Lower leg skin (tissue), 4 donors: ENCODE measurements at regions not wholly inside any gene's neighbourhood (a gene's known extent, or its start where the extent isn't known, plus 50 kb on each side); places are given as distances from the start of the nearest gene placed in this dataset.
"Not testable (repeated sequence)": the region's sequence is repeated elsewhere in the genome, so short reads cannot be mapped to it uniquely, and the experiment has no call there.

Experiments
- DNase-seq, 2 donors: peaks; one replicate each; pipeline ENCODE4 v3.0.0-alpha.2; 2019; ENCODE audit warnings: low spot score in 2 of 2
- H3K4me3 ChIP-seq: fragments of 200-600 bp; sonication (generic); 2 replicates; pipeline ENCODE4 v1.5.1; 2017; ENCODE audit warnings: mild to moderate bottlenecking, low read depth; ENCODE audit not compliant: poor library complexity, severe bottlenecking
- CTCF ChIP-seq, 3 donors: fragments of 450-650 bp; IDR thresholded peaks; one replicate each; pipeline ENCODE4 v1.5.1; 2016; ENCODE audit warnings: antibody characterized with exemption in 3 of 3, mild to moderate bottlenecking in 3 of 3, moderate library complexity in 2 of 3
- POLR2A ChIP-seq, 2 donors: fragments of 450-650 bp; IDR thresholded peaks; one replicate each; pipeline ENCODE4 v1.6.1; 2016 to 2017; ENCODE audit warnings: antibody characterized with exemption in 2 of 2, mild to moderate bottlenecking in 1 of 2, moderate library complexity in 1 of 2
- WGBS, 2 donors: methylation state at CpG; one replicate each; pipeline ENCODE4 v1.1.5; 2018; 5-methylcytosine and 5-hydroxymethylcytosine counted together
- intact Hi-C: fragments of 100-400 bp; cut with DNase I; formaldehyde crosslinking; loops from one replicate; pipeline ENCODE4 v1.15.0; 2023; ENCODE audit warnings: low total_unique reads

- 40 to 50% methylated on average over 3 of the region's 3 CpGs for WGBS, 2 donors
These were observed 225.4 kb upstream of the PDE3A start for GRCh38 chr12:20142956-20143355.

GRCh38 chr12:20144341-20144740 lies 224.0 kb upstream of the PDE3A start:
- TF ChIP-seq POLR2A (IDR thresholded peaks at IDR 0.05) = no peak
- TF ChIP-seq CTCF (IDR thresholded peaks at IDR 0.05) = no peak
- DNase-seq = no peak
- intact Hi-C loops = no loop called here
- H3K4me3 ChIP-seq = no peak overlapping the region
- 55 to 69% methylated on average over 3 of the region's 3 CpGs for WGBS, 2 donors

More at GRCh38 chr12:20142956-20143355, 225.4 kb upstream of the PDE3A start:
- H3K4me3 ChIP-seq = no peak overlapping the region
- DNase-seq = no peak
- no peak for TF ChIP-seq POLR2A (IDR thresholded peaks at IDR 0.05)
- TF ChIP-seq CTCF (IDR thresholded peaks at IDR 0.05) = no peak
- intact Hi-C loops = no loop called here

GRCh38 chr12:20148241-20148640 lies 220.1 kb upstream of the PDE3A start:
- intact Hi-C loops = no loop called here
- WGBS, 2 donors = 75 to 76% methylated on average over 1 of the region's 1 CpG
- no peak for DNase-seq
- TF ChIP-seq POLR2A (IDR thresholded peaks at IDR 0.05) (no peak), CTCF (IDR thresholded peaks at IDR 0.05) (no peak)
- no peak overlapping the region for H3K4me3 ChIP-seq

- no peak for TF ChIP-seq CTCF (IDR thresholded peaks at IDR 0.05)
- no peak for TF ChIP-seq POLR2A (IDR thresholded peaks at IDR 0.05)
- WGBS, 2 donors = 59 to 62% methylated on average over 6 of the region's 6 CpGs
- H3K4me3 ChIP-seq = no peak overlapping the region
- DNase-seq = no peak
- intact Hi-C loops = no loop called here
These were observed 217.4 kb upstream of the PDE3A start for GRCh38 chr12:20150835-20151422.

- no peak for TF ChIP-seq POLR2A (IDR thresholded peaks at IDR 0.05)
- TF ChIP-seq CTCF (IDR thresholded peaks at IDR 0.05) = no peak
- no peak overlapping the region for H3K4me3 ChIP-seq
- DNase-seq = no peak
- intact Hi-C loops = no loop called here
- 91 to 93% methylated on average over 1 of the region's 1 CpG for whole genome bisulfite sequencing, 2 donors
These were observed 214.3 kb upstream of the PDE3A start for GRCh38 chr12:20154052-20154451.

GRCh38 chr12:20155374-20155773 lies 213.0 kb upstream of the PDE3A start:
- whole genome bisulfite sequencing, 2 donors = 72 to 78% methylated on average over 1 of the region's 1 CpG
- DNase-seq = no peak
- TF ChIP-seq POLR2A (IDR thresholded peaks at IDR 0.05) = no peak
- TF ChIP-seq CTCF (IDR thresholded peaks at IDR 0.05) = no peak
- intact Hi-C loops = no loop called here
- H3K4me3 ChIP-seq = no peak overlapping the region

GRCh38 chr12:20160899-20161298 lies 207.4 kb upstream of the PDE3A start:
- intact Hi-C loops, DNase-seq, H3K4me3 ChIP-seq: not testable (repeated sequence)
- WGBS, 2 donors = 75 to 88% methylated on average over 4 of the region's 4 CpGs
